ENCODE measurements at regions not wholly inside any gene's neighbourhood (a gene's known extent, or its start where the extent isn't known, plus 50 kb on each side); places are given as distances from the start of the nearest gene placed in this dataset.

GRCh38 chr13:74838096-74838495 is 643.9 kb downstream of the TBC1D4 start:
- ChIA-PET CTCF (no interaction called here), POLR2A (no interaction called here)
- Mint-ChIP-seq H3K4me3 (no peak overlapping the region), H3K27me3 (peaks cover 2 to 4% of the 10 kb centered on the region in 2 donors), H3K4me1 (no peaks in the 10 kb centered on the region), H3K27ac (no peak overlapping the region), H3K9me3 (peaks cover 0 to 6% (median 0%) of the 10 kb centered on the region in 3 donors), H3K36me3 (no peaks in the 10 kb centered on the region)
- peak in 1 of 35 experiments; percentile 6 for DNase-seq
- H3K4me1 ChIP-seq (ENCODE audit: control insufficient read depth in 1 of 2, extremely low read depth in 1 of 2, insufficient read depth in 2 of 2, low read length in 2 of 2), result no peaks in the 10 kb centered on the region
- no peaks in the 10 kb centered on the region for H3K27me3 ChIP-seq (replicated peaks in 1 of 2; ENCODE audit: control insufficient read depth in 2 of 2, extremely low read depth in 1 of 2, insufficient read depth in 2 of 2, low read length in 1 of 2)
- no CpG with 5 or more reads among the region's 5 CpGs for WGBS (ENCODE audit: insufficient coverage)
- H3K27ac ChIP-seq (ENCODE audit: low read length), result peak overlapping the region; percentile 25
- no peak for ATAC-seq (replicated peaks in 1 of 4)
- no peak overlapping the region for H3K4me3 ChIP-seq (ENCODE audit: control insufficient read depth in 1 of 2, extremely low read depth in 1 of 2, low read length in 1 of 2)
- no peaks in the 10 kb centered on the region for H3K9me3 ChIP-seq
- no peaks in the 10 kb centered on the region for H3K36me3 ChIP-seq (ENCODE audit: control insufficient read depth in 2 of 2, extremely low read depth in 1 of 2, insufficient read depth in 1 of 2, low read length in 1 of 2)

DNA sequence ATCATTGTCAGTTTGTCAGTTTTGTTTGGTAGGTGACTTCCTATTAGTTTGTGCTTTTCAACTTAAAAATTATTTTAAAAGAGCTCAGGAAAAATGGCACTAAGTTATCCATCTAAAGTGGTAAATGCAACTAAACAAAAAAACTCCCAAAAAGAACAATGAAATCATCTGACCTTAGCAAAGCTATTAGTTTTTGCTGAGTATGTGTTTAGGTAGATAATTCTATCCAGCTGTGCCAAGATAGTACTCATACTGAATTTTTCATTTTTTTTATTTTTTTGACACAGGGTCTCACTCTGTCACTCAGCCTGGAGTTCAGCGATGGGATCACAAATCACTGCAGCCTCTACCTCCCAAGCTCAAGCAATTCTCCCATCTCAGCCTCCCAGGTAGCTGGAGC is 645.3 kb downstream of the TBC1D4 start:
- ChIA-PET CTCF (no interaction called here), POLR2A (no interaction called here)
- Mint-ChIP-seq H3K4me1 (no peaks in the 10 kb centered on the region), H3K36me3 (no peaks in the 10 kb centered on the region), H3K27me3 (peaks cover 0 to 2% of the 10 kb centered on the region in 2 donors), H3K9me3 (peaks cover 0 to 6% (median 0%) of the 10 kb centered on the region in 3 donors), H3K27ac (no peak overlapping the region), H3K4me3 (no peak overlapping the region)
- 93% methylated on average over 1 of the region's 1 CpG for WGBS (ENCODE audit: insufficient coverage)
- no peaks in the 10 kb centered on the region for H3K4me1 ChIP-seq (ENCODE audit: control insufficient read depth in 1 of 2, extremely low read depth in 1 of 2, insufficient read depth in 2 of 2, low read length in 2 of 2)
- no peaks in the 10 kb centered on the region for H3K9me3 ChIP-seq
- H3K4me3 ChIP-seq (ENCODE audit: control insufficient read depth in 1 of 2, extremely low read depth in 1 of 2, low read length in 1 of 2), result no peak overlapping the region
- ATAC-seq (replicated peaks in 1 of 4), result no peak
- no peaks in the 10 kb centered on the region for H3K27me3 ChIP-seq (replicated peaks in 1 of 2; ENCODE audit: control insufficient read depth in 2 of 2, extremely low read depth in 1 of 2, insufficient read depth in 2 of 2, low read length in 1 of 2)
- H3K27ac ChIP-seq (ENCODE audit: low read length), result no peak overlapping the region
- no peaks in the 10 kb centered on the region for H3K36me3 ChIP-seq (ENCODE audit: control insufficient read depth in 2 of 2, extremely low read depth in 1 of 2, insufficient read depth in 1 of 2, low read length in 1 of 2)
- DNase-seq, result no peak

- Histone ChIP-seq H3K4me3 (ENCODE audit: control insufficient read depth in 1 of 2, extremely low read depth in 1 of 2, low read length in 1 of 2) (no peak overlapping the region), H3K4me1 (ENCODE audit: control insufficient read depth in 1 of 2, extremely low read depth in 1 of 2, insufficient read depth in 2 of 2, low read length in 2 of 2) (no peaks in the 10 kb centered on the region), H3K27me3 (replicated peaks in 1 of 2; ENCODE audit: control insufficient read depth in 2 of 2, extremely low read depth in 1 of 2, insufficient read depth in 2 of 2, low read length in 1 of 2) (no peaks in the 10 kb centered on the region), H3K9me3 (no peaks in the 10 kb centered on the region), H3K27ac (ENCODE audit: low read length) (no peak overlapping the region), H3K36me3 (ENCODE audit: control insufficient read depth in 2 of 2, extremely low read depth in 1 of 2, insufficient read depth in 1 of 2, low read length in 1 of 2) (no peaks in the 10 kb centered on the region)
- no CpG with 5 or more reads among the region's 1 CpG for WGBS (ENCODE audit: insufficient coverage)
- Mint-ChIP-seq H3K4me3 (no peak overlapping the region), H3K27ac (no peak overlapping the region), H3K4me1 (no peaks in the 10 kb centered on the region), H3K36me3 (no peaks in the 10 kb centered on the region), H3K27me3 (no peaks in the 10 kb centered on the region), H3K9me3 (no peaks in the 10 kb centered on the region)
- ATAC-seq (replicated peaks in 1 of 4) (no peak), DNase-seq (peak in 1 of 35 experiments; percentile 5)
- CTCF ChIA-PET, result no interaction called here
- POLR2A ChIA-PET, result no interaction called here
Observed at GRCh38 chr13:74835579-74835978, 646.4 kb downstream of the TBC1D4 start.

DNA sequence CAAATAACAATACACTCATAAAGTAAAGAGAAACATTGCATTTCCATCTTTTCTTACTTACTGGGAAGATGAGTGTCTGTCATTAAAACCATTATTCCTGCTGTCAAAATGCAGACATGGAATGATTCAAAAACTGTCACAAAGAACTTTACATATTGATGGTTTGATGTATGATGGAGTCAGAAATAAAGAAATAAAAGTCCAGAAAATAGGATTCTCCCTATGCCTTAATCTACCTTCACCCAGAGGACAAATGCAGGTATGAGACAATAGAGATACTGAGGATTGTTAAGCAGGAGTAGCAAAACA is 656.1 kb downstream of the TBC1D4 start:
- DNase-seq, result no peak
- Mint-ChIP-seq H3K27ac (no peak overlapping the region), H3K9me3 (no peaks in the 10 kb centered on the region), H3K27me3 (peaks cover 0 to 3% of the 10 kb centered on the region in 2 donors), H3K4me1 (no peaks in the 10 kb centered on the region), H3K4me3 (no peak overlapping the region), H3K36me3 (no peaks in the 10 kb centered on the region)
- CTCF ChIA-PET, result no interaction called here
- H3K9me3 ChIP-seq, result no peaks in the 10 kb centered on the region
- H3K4me3 ChIP-seq (ENCODE audit: control insufficient read depth in 1 of 2, extremely low read depth in 1 of 2, low read length in 1 of 2), result no peak overlapping the region
- no peak overlapping the region for H3K27ac ChIP-seq (ENCODE audit: low read length)
- H3K36me3 ChIP-seq (ENCODE audit: control insufficient read depth in 2 of 2, extremely low read depth in 1 of 2, insufficient read depth in 1 of 2, low read length in 1 of 2), result no peaks in the 10 kb centered on the region
- POLR2A ChIA-PET, result no interaction called here
- ATAC-seq (replicated peaks in 1 of 4), result no peak
- no peaks in the 10 kb centered on the region for H3K4me1 ChIP-seq (ENCODE audit: control insufficient read depth in 1 of 2, extremely low read depth in 1 of 2, insufficient read depth in 2 of 2, low read length in 2 of 2)
- no peaks in the 10 kb centered on the region for H3K27me3 ChIP-seq (replicated peaks in 1 of 2; ENCODE audit: control insufficient read depth in 2 of 2, extremely low read depth in 1 of 2, insufficient read depth in 2 of 2, low read length in 1 of 2)

- no peak overlapping the region for H3K27ac ChIP-seq (ENCODE audit: low read length)
- no peaks in the 10 kb centered on the region for H3K27me3 ChIP-seq (replicated peaks in 1 of 2; ENCODE audit: control insufficient read depth in 2 of 2, extremely low read depth in 1 of 2, insufficient read depth in 2 of 2, low read length in 1 of 2)
- no peaks in the 10 kb centered on the region for H3K4me1 Mint-ChIP-seq
- no peaks in the 10 kb centered on the region for H3K9me3 ChIP-seq
- no peaks in the 10 kb centered on the region for H3K36me3 Mint-ChIP-seq
- ATAC-seq (replicated peaks in 1 of 4) (no peak), DNase-seq (no peak)
- H3K36me3 ChIP-seq (ENCODE audit: control insufficient read depth in 2 of 2, extremely low read depth in 1 of 2, insufficient read depth in 1 of 2, low read length in 1 of 2), result no peaks in the 10 kb centered on the region
- H3K4me3 Mint-ChIP-seq, result no peak overlapping the region
- WGBS (ENCODE audit: insufficient coverage), result 57% methylated on average over 2 of the region's 2 CpGs
- no peaks in the 10 kb centered on the region for H3K4me1 ChIP-seq (ENCODE audit: control insufficient read depth in 1 of 2, extremely low read depth in 1 of 2, insufficient read depth in 2 of 2, low read length in 2 of 2)
- no peak overlapping the region for H3K27ac Mint-ChIP-seq
- H3K4me3 ChIP-seq (ENCODE audit: control insufficient read depth in 1 of 2, extremely low read depth in 1 of 2, low read length in 1 of 2), result no peak overlapping the region
- ChIA-PET CTCF (interaction anchor here in 1 of 2 donors (0.6 kb wide), 1 partner anchor 1070 kb away, joined by 3 read pairs; no protein-coding TSS in a partner anchor), POLR2A (no interaction called here)
- peaks cover 0 to 3% of the 10 kb centered on the region in 2 donors for H3K27me3 Mint-ChIP-seq
- no peaks in the 10 kb centered on the region for H3K9me3 Mint-ChIP-seq
Observed at GRCh38 chr13:74825152-74825937, 656.6 kb downstream of the TBC1D4 start.

- 54% methylated on average over 2 of the region's 3 CpGs for WGBS (ENCODE audit: insufficient coverage)
- Histone ChIP-seq H3K4me3 (ENCODE audit: control insufficient read depth in 1 of 2, extremely low read depth in 1 of 2, low read length in 1 of 2) (no peak overlapping the region), H3K36me3 (ENCODE audit: control insufficient read depth in 2 of 2, extremely low read depth in 1 of 2, insufficient read depth in 1 of 2, low read length in 1 of 2) (no peaks in the 10 kb centered on the region), H3K27ac (ENCODE audit: low read length) (no peak overlapping the region), H3K4me1 (ENCODE audit: control insufficient read depth in 1 of 2, extremely low read depth in 1 of 2, insufficient read depth in 2 of 2, low read length in 2 of 2) (no peaks in the 10 kb centered on the region), H3K9me3 (no peaks in the 10 kb centered on the region), H3K27me3 (replicated peaks in 1 of 2; ENCODE audit: control insufficient read depth in 2 of 2, extremely low read depth in 1 of 2, insufficient read depth in 2 of 2, low read length in 1 of 2) (no peaks in the 10 kb centered on the region)
- H3K27me3 Mint-ChIP-seq, result peaks cover 0 to 3% of the 10 kb centered on the region in 2 donors
- H3K4me3 Mint-ChIP-seq, result no peak overlapping the region
- ATAC-seq (replicated peaks in 1 of 4) (no peak), DNase-seq (no peak)
- POLR2A ChIA-PET, result interaction anchor here in 1 of 2 donors (0.5 kb wide), 1 partner anchor 426 kb away, joined by 3 read pairs; no protein-coding TSS in a partner anchor
- H3K4me1 Mint-ChIP-seq, result no peaks in the 10 kb centered on the region
- H3K9me3 Mint-ChIP-seq, result no peaks in the 10 kb centered on the region
- CTCF ChIA-PET, result no interaction called here
- no peaks in the 10 kb centered on the region for H3K36me3 Mint-ChIP-seq
- no peak overlapping the region for H3K27ac Mint-ChIP-seq
Observed at GRCh38 chr13:74820809-74821208, 661.2 kb downstream of the TBC1D4 start.

DNA sequence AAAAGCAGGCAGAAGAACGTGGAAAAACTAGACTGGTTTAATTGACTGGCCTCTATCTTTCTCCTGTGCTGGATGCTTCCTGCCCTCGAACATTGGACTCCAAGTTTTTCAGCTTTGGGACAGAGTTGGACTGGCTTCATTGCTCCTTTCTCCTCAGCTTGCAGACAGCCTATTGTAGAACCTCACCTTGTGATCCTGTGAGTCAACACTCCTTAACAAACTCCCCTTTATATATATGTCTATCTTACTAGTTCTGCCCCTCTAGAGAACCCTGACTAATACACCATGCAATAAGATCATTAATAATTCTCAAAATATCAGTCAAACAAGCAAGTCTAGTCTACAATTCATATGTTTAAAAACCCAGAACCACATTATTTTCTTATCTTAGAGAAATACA is 662.4 kb downstream of the TBC1D4 start:
- Mint-ChIP-seq H3K4me1 (no peaks in the 10 kb centered on the region), H3K4me3 (no peak overlapping the region), H3K27ac (no peak overlapping the region), H3K27me3 (peaks cover 0 to 9% of the 10 kb centered on the region in 2 donors), H3K36me3 (no peaks in the 10 kb centered on the region), H3K9me3 (no peaks in the 10 kb centered on the region)
- Histone ChIP-seq H3K9me3 (no peaks in the 10 kb centered on the region), H3K36me3 (ENCODE audit: control insufficient read depth in 2 of 2, extremely low read depth in 1 of 2, insufficient read depth in 1 of 2, low read length in 1 of 2) (no peaks in the 10 kb centered on the region), H3K27ac (ENCODE audit: low read length) (no peak overlapping the region), H3K27me3 (replicated peaks in 1 of 2; ENCODE audit: control insufficient read depth in 2 of 2, extremely low read depth in 1 of 2, insufficient read depth in 2 of 2, low read length in 1 of 2) (no peaks in the 10 kb centered on the region), H3K4me3 (ENCODE audit: control insufficient read depth in 1 of 2, extremely low read depth in 1 of 2, low read length in 1 of 2) (no peak overlapping the region), H3K4me1 (ENCODE audit: control insufficient read depth in 1 of 2, extremely low read depth in 1 of 2, insufficient read depth in 2 of 2, low read length in 2 of 2) (no peaks in the 10 kb centered on the region)
- ChIA-PET POLR2A (no interaction called here), CTCF (no interaction called here)
- DNase-seq (no peak), ATAC-seq (replicated peaks in 1 of 4) (no peak)
- WGBS (ENCODE audit: insufficient coverage), result 60% methylated on average over 1 of the region's 2 CpGs
